ENCODE measurements at regions not wholly inside any gene's neighbourhood (a gene's known extent, or its start where the extent isn't known, plus 50 kb on each side); places are given as distances from the start of the nearest gene placed in this dataset.

GRCh38 chr5:3004361-3005080 lies 253.0 kb upstream of the IRX2 start:
- TF ChIP-seq SRF (IDR thresholded peaks at IDR 0.05; ENCODE audit: low read depth in 2 of 2, low read length in 2 of 2) (no peak), NFYA (IDR thresholded peaks at IDR 0.05; ENCODE audit: borderline replicate concordance, low read depth, low read length) (no peak), ATF7 (IDR thresholded peaks at IDR 0.05; ENCODE audit: low read depth) (no peak), NR2C1 (IDR thresholded peaks at IDR 0.05) (no peak), POU2F2 (IDR thresholded peaks at IDR 0.05; ENCODE audit: borderline replicate concordance, low read depth, low read length) (no peak), CBX5 (IDR thresholded peaks at IDR 0.05; ENCODE audit: low read depth) (no peak)
- no peak overlapping the region for H3K9ac ChIP-seq (ENCODE audit: control insufficient read depth, insufficient read depth, low read length)
- RAD21 ChIA-PET (ENCODE audit: unreplicated experiment), result no interaction called here
- ATAC-seq (no peak), FAIRE-seq (no peak), DNase-seq (ENCODE audit: low read depth, low spot score) (no peak)
- no peaks in the 10 kb centered on the region for H4K20me1 ChIP-seq (ENCODE audit: control insufficient read depth, insufficient read depth)
- H3K27ac ChIP-seq (ENCODE audit: control insufficient read depth, insufficient read depth), result no peak overlapping the region
- BruUV-seq (replicated peaks), result no TSS peak
- no peak overlapping the region for H2AFZ ChIP-seq (ENCODE audit: control insufficient read depth, low read depth, low read length)
- 38% methylated on average over 9 of the region's 9 CpGs for WGBS (ENCODE audit: insufficient coverage, insufficient replicate concordance, low lambda C conversion rate, missing lambda C conversion rate)
- POLR2A ChIA-PET, result no interaction called here
- H3K79me2 ChIP-seq (ENCODE audit: control insufficient read depth, insufficient read depth, low read length), result no peaks in the 10 kb centered on the region
- no peak overlapping the region for H3K4me2 ChIP-seq (ENCODE audit: control insufficient read depth, insufficient read depth)
- intact Hi-C loops (cut with micrococcal nuclease; ENCODE audit: unreplicated experiment) (no loop called here), in situ Hi-C loops (cut with MboI) (no loop called here)
- SMC1A ChIA-PET (ENCODE audit: uncharacterized antibody, unreplicated experiment), result no interaction called here
- H3K9me3 ChIP-seq (replicated peaks; ENCODE audit: control insufficient read depth, insufficient read depth, low read length), result no peaks in the 10 kb centered on the region; the same call in 2 of the 3 replicates
- H3K4me3 ChIP-seq, result no peak overlapping the region
- no peaks in the 10 kb centered on the region for H3K4me1 ChIP-seq (ENCODE audit: control insufficient read depth, insufficient read depth, low read length)
- H3K36me3 ChIP-seq (ENCODE audit: control insufficient read depth in 2 of 2, insufficient read depth in 2 of 2, low read length in 1 of 2), result no peaks in the 10 kb centered on the region
- H3K27me3 ChIP-seq (replicated peaks in 1 of 2; ENCODE audit: control insufficient read depth in 2 of 2, insufficient read depth in 2 of 2, low read length in 1 of 2), result no peaks in the 10 kb centered on the region
- CTCF ChIA-PET, result no interaction called here

- no TSS peak for BruUV-seq (replicated peaks)
- Histone ChIP-seq H3K4me1 (ENCODE audit: control insufficient read depth, insufficient read depth, low read length) (no peaks in the 10 kb centered on the region), H3K36me3 (ENCODE audit: control insufficient read depth in 2 of 2, insufficient read depth in 2 of 2, low read length in 1 of 2) (no peaks in the 10 kb centered on the region), H3K9me3 (replicated peaks; ENCODE audit: control insufficient read depth, insufficient read depth, low read length) (no peaks in the 10 kb centered on the region; the same call in 2 of the 3 replicates), H3K79me2 (ENCODE audit: control insufficient read depth, insufficient read depth, low read length) (no peaks in the 10 kb centered on the region), H3K27me3 (replicated peaks in 1 of 2; ENCODE audit: control insufficient read depth in 2 of 2, insufficient read depth in 2 of 2, low read length in 1 of 2) (no peaks in the 10 kb centered on the region), H3K4me3 (no peak overlapping the region), H3K9ac (ENCODE audit: control insufficient read depth, insufficient read depth, low read length) (no peak overlapping the region), H4K20me1 (ENCODE audit: control insufficient read depth, insufficient read depth) (no peaks in the 10 kb centered on the region), H3K4me2 (ENCODE audit: control insufficient read depth, insufficient read depth) (no peak overlapping the region), H3K27ac (ENCODE audit: control insufficient read depth, insufficient read depth) (no peak overlapping the region), H2AFZ (ENCODE audit: control insufficient read depth, low read depth, low read length) (no peak overlapping the region)
- in situ Hi-C loops (cut with MboI) (no loop called here), intact Hi-C loops (cut with micrococcal nuclease; ENCODE audit: unreplicated experiment) (no loop called here)
- POLR2A ChIA-PET, result no interaction called here
- 47% methylated on average over 17 of the region's 17 CpGs for WGBS (ENCODE audit: insufficient coverage, insufficient replicate concordance, low lambda C conversion rate, missing lambda C conversion rate)
- ATAC-seq (no peak), FAIRE-seq (no peak), DNase-seq (ENCODE audit: low read depth, low spot score) (no peak)
- CTCF ChIA-PET, result no interaction called here
- RAD21 ChIA-PET (ENCODE audit: unreplicated experiment), result no interaction called here
- SMC1A ChIA-PET (ENCODE audit: uncharacterized antibody, unreplicated experiment), result no interaction called here
- TF ChIP-seq WRNIP1 (IDR thresholded peaks at IDR 0.05; ENCODE audit: borderline replicate concordance, low read depth, low read length), result no peak
- TF ChIP-seq ZNF24 (IDR thresholded peaks at IDR 0.05), result no peak
- no peak for TF ChIP-seq ZBTB40 (IDR thresholded peaks at IDR 0.05; ENCODE audit: borderline replicate concordance)
- no peak for TF ChIP-seq IRF4 (IDR thresholded peaks at IDR 0.05; ENCODE audit: low read depth, low read length)
- TF ChIP-seq SREBF2 (IDR thresholded peaks at IDR 0.05; ENCODE audit: low read length), result no peak
- no peak for TF ChIP-seq SIX5 (IDR thresholded peaks at IDR 0.05; ENCODE audit: low read depth, low read length, severe bottlenecking)
- no peak for TF ChIP-seq BACH1 (IDR thresholded peaks at IDR 0.05; ENCODE audit: borderline replicate concordance)
Observed at GRCh38 chr5:3002230-3002629, 250.8 kb upstream of the IRX2 start.
